ENCODE measurements at regions not wholly inside any gene's neighbourhood (a gene's known extent, or its start where the extent isn't known, plus 50 kb on each side); places are given as distances from the start of the nearest gene placed in this dataset.

GRCh38 chr4:184270808-184271413 lies 53.2 kb upstream of the ENPP6 start:
- Histone ChIP-seq H3K27ac (ENCODE audit: low read depth in 2 of 2, low read length in 2 of 2) (no peak overlapping the region), H3K4me3 (ENCODE audit: low read length in 3 of 3) (no peak overlapping the region), H3K4me1 (ENCODE audit: control insufficient read depth in 2 of 3, insufficient read depth in 2 of 3, low read depth in 1 of 3, low read length in 3 of 3) (no peaks in the 10 kb centered on the region), H3K9ac (ENCODE audit: low read length in 3 of 3) (no peak overlapping the region), H3K9me3 (ENCODE audit: control insufficient read depth in 2 of 3, insufficient read depth in 1 of 3, low read length in 3 of 3) (no peaks in the 10 kb centered on the region), H3K36me3 (ENCODE audit: control insufficient read depth in 2 of 3, insufficient read depth in 3 of 3, low read length in 3 of 3) (no peaks in the 10 kb centered on the region), H3K27me3 (ENCODE audit: control insufficient read depth, insufficient read depth, low read length) (no peaks in the 10 kb centered on the region)
- intact Hi-C loops (cut with DNase I), result loop anchor here (10.0 kb wide), 1 partner anchor 274 kb away; no protein-coding TSS in a partner anchor
- FAIRE-seq, result no peak
- TF ChIP-seq CTCF (IDR thresholded peaks at IDR 0.05; ENCODE audit: borderline replicate concordance, extremely low read depth, insufficient read depth), result no peak
- no peak for DNase-seq

GRCh38 chr4:184269879-184270430 lies 52.3 kb upstream of the ENPP6 start:
- no peaks in the 10 kb centered on the region for H3K36me3 ChIP-seq (ENCODE audit: control insufficient read depth in 2 of 3, insufficient read depth in 3 of 3, low read length in 3 of 3)
- H3K9me3 ChIP-seq (ENCODE audit: control insufficient read depth in 2 of 3, insufficient read depth in 1 of 3, low read length in 3 of 3), result no peaks in the 10 kb centered on the region
- DNase-seq, result no peak
- H3K27ac ChIP-seq (ENCODE audit: low read depth in 2 of 2, low read length in 2 of 2), result no peak overlapping the region
- H3K4me3 ChIP-seq (ENCODE audit: low read length in 3 of 3), result no peak overlapping the region
- H3K4me1 ChIP-seq (ENCODE audit: control insufficient read depth in 2 of 3, insufficient read depth in 2 of 3, low read depth in 1 of 3, low read length in 3 of 3), result no peaks in the 10 kb centered on the region
- no peak for FAIRE-seq
- intact Hi-C loops (cut with DNase I), result loop anchor here (10.0 kb wide), 1 partner anchor 275 kb away; no protein-coding TSS in a partner anchor
- no peak for TF ChIP-seq CTCF (IDR thresholded peaks at IDR 0.05; ENCODE audit: borderline replicate concordance, extremely low read depth, insufficient read depth)
- H3K9ac ChIP-seq (ENCODE audit: low read length in 3 of 3), result no peak overlapping the region
- H3K27me3 ChIP-seq (ENCODE audit: control insufficient read depth, insufficient read depth, low read length), result no peaks in the 10 kb centered on the region

GRCh38 chr4:184268584-184269160 lies 51.0 kb upstream of the ENPP6 start:
- DNase-seq (peak in 1 of 5 donors; percentile 8), FAIRE-seq (no peak)
- TF ChIP-seq CTCF (IDR thresholded peaks at IDR 0.05; ENCODE audit: borderline replicate concordance, extremely low read depth, insufficient read depth), result no peak
- Histone ChIP-seq H3K4me3 (ENCODE audit: low read length in 3 of 3) (no peak overlapping the region), H3K27ac (ENCODE audit: low read depth in 2 of 2, low read length in 2 of 2) (peak overlapping the region in 1 of 2 donors; percentile 67), H3K9me3 (ENCODE audit: control insufficient read depth in 2 of 3, insufficient read depth in 1 of 3, low read length in 3 of 3) (no peaks in the 10 kb centered on the region), H3K9ac (ENCODE audit: low read length in 3 of 3) (peak overlapping the region in 1 of 3 donors; percentile 53), H3K4me1 (ENCODE audit: control insufficient read depth in 2 of 3, insufficient read depth in 2 of 3, low read depth in 1 of 3, low read length in 3 of 3) (no peaks in the 10 kb centered on the region), H3K36me3 (ENCODE audit: control insufficient read depth in 2 of 3, insufficient read depth in 3 of 3, low read length in 3 of 3) (no peaks in the 10 kb centered on the region), H3K27me3 (ENCODE audit: control insufficient read depth, insufficient read depth, low read length) (no peaks in the 10 kb centered on the region)
- intact Hi-C loops (cut with DNase I), result no loop called here

All from kidney (tissue), 13 donors.